OCI-LY3 (cell line): ENCODE measurements at regions not wholly inside any gene's neighbourhood (a gene's known extent, or its start where the extent isn't known, plus 50 kb on each side); places are given as distances from the start of the nearest gene placed in this dataset.

Source experiments
- EZH2phosphoT487 ChIP-seq: fragments of 200-600 bp; shearing (Covaris generic); IDR thresholded peaks from 2 replicates; pipeline ENCODE4 v1.6.1; 2018; ENCODE audit warnings: antibody characterized with exemption, mixed run types, low read depth
- TF ChIP-seq, protein P1 (sequence below): fragments of 200-600, 300-600 bp; sonication (generic); IDR thresholded peaks from 2 replicates; pipeline ENCODE4 v1.5.1; 2014; ENCODE audit warnings: antibody characterized with exemption, low read length, low read depth

DNA sequence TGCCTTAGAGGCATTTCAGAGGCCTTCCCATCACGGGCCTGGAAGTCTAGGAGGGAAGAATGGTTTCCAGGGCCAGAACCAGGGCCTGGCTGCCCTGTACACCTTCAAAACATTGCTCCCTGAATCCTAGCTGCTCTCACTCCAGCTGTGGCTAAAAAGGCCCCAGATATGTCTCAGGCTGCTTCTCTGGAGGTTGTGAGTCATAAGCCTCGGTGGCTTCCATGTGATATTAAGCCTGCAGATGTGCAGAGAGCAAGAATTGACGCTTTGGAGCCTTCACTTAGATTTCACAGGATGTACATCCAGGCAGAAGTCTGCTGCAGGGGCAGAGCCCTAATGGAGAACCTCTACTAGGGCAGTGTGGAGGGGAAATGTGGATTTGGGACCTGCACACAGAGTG is 502.5 kb downstream of the GRXCR1 start:
- TF ChIP-seq, protein P1, sequence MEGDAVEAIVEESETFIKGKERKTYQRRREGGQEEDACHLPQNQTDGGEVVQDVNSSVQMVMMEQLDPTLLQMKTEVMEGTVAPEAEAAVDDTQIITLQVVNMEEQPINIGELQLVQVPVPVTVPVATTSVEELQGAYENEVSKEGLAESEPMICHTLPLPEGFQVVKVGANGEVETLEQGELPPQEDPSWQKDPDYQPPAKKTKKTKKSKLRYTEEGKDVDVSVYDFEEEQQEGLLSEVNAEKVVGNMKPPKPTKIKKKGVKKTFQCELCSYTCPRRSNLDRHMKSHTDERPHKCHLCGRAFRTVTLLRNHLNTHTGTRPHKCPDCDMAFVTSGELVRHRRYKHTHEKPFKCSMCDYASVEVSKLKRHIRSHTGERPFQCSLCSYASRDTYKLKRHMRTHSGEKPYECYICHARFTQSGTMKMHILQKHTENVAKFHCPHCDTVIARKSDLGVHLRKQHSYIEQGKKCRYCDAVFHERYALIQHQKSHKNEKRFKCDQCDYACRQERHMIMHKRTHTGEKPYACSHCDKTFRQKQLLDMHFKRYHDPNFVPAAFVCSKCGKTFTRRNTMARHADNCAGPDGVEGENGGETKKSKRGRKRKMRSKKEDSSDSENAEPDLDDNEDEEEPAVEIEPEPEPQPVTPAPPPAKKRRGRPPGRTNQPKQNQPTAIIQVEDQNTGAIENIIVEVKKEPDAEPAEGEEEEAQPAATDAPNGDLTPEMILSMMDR: no peak
- TF ChIP-seq EZH2phosphoT487: no peak
